GM18520 (cell line): ENCODE measurements at regions not wholly inside any gene's neighbourhood (a gene's known extent, or its start where the extent isn't known, plus 50 kb on each side); places are given as distances from the start of the nearest gene placed in this dataset.
"Not testable (repeated sequence)": the region's sequence is repeated elsewhere in the genome, so short reads cannot be mapped to it uniquely, and the experiment has no call there.

Source experiments
- ATAC-seq: cut with Tn5 transposase; IDR thresholded peaks from one replicate; pipeline ENCODE4 v1.9.1; 2021; ENCODE audit not compliant: unreplicated experiment

DNA sequence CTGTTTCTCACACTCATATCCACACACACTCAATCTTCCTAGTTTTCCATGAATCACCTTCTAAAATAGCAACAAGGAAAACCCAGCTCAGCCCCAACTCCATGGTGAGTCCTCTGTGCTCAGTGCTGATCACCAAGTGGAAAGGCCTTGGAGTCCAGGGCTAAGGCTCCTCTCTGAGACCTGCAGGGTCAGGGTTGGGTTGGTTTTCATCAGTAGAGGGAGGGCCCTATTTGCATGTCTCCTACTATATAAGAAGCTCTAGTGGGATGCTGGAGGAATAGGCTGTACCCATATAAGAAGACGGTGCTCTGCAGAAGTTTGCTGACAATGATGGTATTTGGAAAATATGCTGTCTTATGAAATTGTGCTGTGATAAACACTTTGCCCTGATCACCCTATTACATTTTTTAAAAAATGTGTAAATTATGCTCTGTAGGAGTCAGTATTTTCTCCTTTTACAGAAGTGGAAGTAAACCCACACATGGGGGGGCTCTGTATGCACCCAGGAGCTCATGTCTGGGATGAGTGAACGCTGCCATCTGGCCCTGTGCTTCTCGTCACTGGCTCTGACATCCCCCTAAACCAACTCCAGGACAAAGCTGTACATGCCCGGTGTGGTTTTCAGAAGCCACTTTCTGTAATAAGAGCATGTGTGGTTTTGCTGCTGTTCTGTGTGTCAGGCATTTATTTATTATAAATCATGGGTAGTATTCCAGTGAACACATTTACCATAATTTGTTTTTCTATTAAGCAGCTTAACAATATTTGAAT lies 536.3 kb downstream of the TMEM121 start:
- ATAC-seq: no peak

DNA sequence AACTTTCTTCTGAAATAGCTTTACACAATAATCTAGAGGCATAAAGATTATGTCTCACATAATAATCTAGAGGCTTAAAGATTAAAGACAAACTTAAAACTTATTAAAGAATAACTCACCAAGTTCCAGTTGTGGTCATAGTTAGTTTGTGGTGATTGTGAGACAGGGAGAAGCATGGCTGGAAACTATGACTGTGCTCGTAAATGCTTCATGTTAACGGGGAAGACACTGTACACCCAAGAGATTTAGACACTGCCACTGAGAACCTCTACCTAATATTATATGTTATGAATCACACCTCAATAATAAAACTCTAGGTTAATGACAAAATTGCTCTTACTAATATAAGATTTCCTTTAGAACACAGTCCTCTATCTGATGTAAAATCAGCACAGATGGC lies 541.6 kb downstream of the TMEM121 start:
- ATAC-seq: no peak

DNA sequence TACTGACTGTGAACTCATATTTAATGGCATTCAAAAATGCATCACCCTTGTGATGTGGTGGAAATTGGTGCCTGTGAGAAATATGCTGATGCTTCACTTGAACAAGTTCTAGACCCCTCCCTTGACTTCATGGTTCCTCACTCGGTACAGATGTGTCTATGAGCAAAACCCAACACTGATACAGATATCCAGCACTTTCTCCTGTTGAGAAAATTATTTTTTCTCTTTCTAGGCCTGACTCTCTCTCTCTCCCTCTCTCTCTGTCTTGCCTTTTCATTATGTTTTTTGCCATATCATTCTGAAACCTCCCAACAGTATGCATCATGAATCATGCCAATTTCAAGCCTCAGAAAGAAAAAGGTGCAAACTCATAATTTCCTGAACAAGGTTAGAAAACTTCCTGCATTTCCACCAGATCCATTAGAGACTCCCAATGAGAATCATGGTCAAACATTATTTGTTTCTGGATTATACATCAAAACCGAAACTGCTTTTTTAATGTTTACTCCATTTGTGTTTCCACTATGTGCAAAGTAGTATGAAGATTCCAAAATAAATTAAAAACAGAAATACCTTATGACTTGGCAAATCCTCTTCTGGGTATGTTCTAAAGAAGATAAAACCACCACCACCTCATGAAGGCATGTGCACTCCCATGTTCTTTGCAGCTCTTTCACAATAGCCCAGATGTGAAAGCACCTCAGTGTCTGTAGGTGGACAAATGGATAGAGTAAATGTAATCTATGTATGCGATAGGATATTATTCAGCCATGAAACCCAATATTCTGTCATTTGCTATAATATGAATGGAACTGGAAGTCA lies 543.6 kb downstream of the TMEM121 start:
- ATAC-seq: no peak

DNA sequence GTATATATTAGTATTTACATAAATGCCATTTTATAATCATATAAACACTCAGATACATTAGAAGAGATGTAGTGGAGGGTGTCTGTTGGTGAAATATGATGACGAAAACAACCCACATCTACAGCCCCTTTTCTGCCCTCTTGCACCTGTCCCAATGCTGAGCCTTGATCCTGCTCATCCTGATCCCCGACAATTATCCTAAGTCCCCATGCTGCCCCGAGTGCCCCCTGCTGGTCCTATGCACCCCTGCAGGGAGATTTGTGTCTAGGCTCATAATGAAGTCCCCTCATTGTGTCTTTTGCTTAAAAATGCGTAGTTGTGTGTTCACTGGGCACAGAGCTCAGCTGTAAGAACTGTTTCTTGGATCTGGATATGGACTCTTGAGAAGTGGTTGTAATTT lies 554.5 kb downstream of the TMEM121 start:
- no peak for ATAC-seq

DNA sequence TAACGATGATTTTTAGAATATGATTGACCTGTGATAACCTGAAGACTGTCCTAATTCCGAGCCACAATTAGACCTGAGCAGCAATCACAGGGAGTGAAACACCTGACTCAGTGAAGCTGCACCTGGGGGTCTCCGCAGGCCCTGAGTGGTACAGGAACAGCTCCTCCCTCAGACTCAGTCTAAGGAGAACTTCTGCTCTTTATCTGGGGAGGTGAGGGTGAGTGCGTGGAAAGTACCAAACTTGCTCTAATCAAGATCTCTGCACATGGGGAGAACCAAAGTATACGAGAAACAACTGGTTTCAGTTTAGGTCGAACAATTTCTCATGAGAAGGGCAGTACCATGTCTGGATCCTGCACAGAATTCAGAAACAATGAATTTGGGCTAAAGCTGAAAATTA lies 555.3 kb downstream of the TMEM121 start:
- ATAC-seq: not testable (repeated sequence)

DNA sequence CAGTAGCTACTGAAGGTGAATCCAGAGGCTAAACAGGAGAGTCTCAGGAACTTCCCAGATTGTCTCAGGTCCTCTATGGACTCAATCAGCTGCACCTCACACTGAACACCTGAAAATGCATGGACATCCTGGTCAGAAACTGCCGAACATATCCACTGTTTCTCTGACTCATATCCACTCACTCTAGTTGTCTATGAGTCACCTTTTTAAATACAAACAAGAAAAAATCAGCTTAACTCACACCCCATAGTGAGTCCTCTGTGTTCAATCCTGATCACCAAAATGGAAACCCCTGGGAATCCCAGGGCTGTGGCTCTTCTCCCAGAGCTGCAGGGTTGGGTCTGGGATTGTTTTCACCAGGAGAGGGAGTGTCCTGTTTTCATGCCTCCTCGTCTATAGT lies 556.7 kb downstream of the TMEM121 start:
- no peak for ATAC-seq

DNA sequence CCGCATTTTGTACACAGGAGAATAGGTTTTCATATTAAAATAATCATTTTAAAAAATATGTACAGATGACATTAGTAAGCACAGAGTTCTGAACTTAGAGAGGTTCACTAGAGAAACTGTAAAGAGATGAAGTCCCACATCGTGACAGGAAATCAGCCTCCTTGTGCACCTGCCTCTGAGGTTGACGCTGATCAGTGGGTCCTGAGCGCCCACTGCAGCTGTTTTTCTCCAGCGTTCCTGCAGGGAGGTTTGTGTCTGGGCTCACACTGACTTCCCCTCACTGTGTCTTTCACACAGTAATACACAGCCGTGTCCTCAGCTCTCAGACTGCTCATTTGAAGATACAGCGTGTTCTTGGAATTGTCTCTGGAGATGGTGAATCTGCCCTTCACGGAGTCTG lies 561.5 kb downstream of the TMEM121 start:
- ATAC-seq: no peak

DNA sequence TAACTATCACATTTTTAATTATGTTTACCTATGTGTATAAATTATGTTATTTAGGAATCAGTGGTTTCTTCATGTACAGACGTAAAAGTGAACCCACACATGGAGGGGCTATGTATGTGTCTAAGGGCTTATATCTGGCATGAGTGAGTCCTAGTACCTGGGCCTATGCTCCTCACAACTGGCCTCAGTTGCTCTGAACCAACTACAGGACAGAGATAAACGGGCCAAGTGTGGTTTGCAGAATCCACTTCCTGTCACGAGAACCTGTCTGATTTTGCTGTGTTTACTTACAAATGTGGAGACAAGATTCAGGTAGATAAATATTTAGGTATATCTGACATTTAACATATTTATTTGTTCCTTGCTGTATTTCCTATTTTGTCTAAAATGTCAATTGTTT lies 562.5 kb downstream of the TMEM121 start:
- ATAC-seq: not testable (repeated sequence)

DNA sequence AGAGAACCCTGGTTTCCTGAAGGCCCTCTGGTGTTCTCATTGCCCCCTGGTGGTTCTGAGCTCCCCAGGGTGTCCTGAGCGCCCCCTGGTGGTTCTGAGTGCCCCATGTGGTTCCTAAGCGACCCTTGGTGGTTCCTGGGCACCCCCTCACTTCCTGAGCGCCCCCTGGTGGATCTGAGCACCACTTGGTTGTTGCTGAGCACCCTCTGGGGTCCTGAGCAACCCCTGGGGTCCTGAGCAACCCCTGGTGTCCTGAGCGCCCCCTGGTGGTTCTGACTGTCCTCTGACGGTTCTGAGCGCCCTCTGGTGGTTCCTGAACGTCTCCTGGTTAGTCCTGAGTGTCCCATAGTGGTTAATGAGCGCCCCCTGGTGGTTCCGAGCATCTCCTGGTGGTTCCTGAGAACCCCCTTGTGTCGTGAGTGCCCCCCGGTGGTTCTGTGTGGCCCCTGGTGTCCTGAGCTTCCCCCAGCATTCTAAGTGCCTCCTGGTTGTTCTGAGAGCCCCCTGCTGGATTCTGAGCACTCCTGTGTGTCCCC lies 568.3 kb downstream of the TMEM121 start:
- ATAC-seq: no peak

DNA sequence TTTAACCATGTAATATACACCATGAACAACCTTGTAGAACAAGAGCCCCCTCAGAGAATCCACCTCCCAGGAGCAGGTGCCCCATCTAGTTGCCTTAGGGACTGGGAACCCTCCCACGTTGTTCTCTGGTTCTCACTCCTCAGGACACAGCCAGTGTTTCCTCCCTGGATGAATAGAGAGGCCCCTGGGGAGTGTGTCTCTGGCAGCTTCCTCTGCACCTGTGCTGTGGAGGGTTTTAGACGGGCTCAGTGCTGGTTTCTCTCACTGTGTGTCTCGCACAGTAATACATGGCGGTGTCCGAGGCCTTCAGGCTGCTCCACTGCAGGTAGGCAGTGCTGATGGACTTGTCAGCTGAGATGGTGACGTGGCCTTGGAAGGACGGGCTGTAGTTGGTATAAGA lies 581.3 kb downstream of the TMEM121 start:
- ATAC-seq: no peak

DNA sequence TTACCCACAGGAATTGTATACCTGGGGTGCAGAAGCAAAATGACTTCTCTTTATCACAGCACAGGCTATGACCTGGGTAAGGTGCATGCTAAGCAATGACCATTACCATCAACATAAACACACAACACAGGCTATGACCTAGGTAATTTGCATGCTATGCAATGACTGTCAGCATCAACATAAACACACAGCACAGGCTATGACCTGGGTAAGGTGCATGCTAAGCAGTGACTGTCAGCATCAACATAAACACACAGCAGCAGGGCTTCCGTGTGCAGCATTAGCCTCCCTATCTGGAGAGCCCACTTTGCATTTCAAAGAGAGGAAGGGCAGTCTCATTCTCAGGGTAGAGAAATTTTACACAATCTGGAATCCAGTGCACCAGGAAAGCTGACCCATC lies 583.0 kb downstream of the TMEM121 start:
- ATAC-seq: no peak

DNA sequence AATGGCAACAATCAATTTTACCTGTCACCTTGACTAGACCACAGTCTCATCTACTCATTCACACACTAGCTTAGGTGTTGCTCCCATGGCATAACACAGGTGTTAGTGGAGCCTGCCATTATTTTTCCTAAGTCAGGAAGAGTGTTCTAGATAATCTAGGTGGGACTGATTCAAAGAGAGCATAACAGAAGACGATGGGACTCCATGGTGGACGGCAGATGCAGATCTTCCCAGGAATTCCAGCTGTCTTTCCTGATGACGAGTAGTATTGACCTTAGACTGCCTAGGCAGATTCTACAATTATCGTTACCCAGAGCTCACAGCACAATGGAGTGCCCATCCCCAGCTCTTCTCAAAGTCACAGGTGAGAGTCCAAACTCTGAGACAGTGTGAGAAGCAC lies 589.0 kb downstream of the TMEM121 start:
- ATAC-seq: no peak

DNA sequence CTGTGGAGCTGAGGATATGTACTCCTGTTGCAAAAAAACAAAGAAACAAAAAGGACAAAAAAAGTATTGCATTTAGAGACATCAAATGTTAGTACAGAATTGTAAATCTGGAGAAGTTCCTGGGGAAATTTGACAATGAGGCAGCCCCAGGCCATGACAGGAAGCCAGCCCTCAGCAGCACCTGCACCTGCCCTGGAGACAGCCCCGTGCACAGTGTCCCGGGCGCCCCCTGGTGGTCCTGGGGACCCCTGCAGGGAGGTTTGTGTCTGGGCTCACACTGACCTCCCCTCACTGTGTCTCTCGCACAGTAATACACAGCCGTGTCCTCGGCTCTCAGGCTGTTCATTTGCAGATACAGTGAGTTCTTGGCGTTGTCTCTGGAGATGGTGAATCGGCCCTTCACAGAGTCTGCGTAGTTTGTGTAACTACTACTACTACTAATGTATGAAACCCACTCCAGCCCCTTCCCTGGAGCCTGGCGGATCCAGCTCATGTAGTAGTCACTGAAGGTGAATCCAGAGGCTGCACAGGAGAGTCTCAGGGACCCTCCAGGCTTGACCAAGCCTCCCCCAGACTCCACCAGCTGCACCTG lies 590.1 kb downstream of the TMEM121 start:
- not testable (repeated sequence) for ATAC-seq

DNA sequence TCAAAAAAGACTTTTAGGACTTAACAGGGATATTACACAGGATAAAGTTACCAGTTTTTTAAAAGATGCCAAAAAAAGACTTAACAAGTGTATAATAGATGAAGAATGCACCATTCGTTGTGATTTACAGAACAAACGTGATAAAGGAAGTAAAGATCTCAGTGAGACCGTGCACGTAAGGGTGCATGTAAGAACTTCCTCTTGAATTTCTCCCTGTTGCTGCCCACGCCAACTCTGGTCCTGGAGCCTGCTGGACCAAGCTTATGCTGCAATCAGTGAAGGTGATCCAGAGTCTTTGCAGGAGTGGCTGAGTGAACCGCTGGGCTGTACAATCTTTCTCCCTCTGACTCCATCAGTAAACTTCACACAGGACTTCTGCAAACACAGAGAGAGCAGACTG lies 593.7 kb downstream of the TMEM121 start:
- ATAC-seq: no peak

DNA sequence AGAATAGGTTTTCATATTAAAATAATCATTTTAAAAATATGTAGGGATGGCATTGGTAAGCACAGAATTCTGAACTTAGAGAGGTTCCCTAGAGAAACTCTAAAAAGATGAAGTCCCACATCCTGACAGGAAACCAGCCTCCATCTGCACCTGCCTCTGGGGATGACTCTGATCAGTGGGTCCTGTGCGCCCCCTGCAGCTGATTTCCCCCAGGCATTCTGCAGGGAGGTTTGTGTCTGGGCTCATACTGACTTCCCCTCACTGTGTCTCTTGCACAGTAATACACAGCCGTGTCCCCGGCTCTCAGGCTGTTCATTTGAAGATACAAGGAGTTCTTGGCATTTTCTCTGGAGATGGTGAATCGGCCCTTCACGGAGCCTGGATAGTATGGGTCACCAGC lies 602.9 kb downstream of the TMEM121 start:
- no peak for ATAC-seq

DNA sequence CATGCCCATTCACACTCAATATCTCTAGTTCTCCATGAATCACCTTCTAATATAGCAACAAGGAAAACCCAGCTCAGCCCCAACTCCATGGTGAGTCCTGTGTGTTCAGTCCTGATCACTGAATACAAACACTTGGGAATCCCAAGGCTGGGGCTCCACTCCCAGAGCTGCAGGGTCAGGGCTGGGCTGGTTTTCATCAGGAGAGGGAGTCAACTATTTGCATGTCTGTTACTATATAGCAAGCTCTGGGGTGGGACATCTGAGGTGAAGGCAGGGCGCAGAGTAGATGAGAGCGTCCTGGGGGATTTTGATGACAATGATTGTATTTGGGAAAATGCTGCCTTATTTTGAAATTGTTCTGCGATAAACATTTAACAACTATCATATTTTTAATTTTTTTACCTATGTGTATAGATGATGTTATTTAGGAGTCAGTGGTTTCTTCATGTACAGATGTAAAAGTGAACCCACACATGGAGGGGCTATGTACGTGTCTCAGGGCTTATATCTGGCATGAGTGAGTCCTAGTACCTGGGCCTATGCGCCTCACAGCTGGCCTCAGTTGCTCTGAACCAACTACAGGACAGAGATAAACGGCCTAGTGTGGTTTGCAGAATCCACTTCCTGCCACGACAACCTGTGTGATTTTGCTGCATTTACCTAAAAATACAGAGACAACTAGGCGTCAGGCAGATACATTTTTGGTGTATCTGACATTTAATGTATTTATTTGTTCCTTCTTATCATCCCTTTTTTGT lies 603.7 kb downstream of the TMEM121 start:
- not testable (repeated sequence) for ATAC-seq

DNA sequence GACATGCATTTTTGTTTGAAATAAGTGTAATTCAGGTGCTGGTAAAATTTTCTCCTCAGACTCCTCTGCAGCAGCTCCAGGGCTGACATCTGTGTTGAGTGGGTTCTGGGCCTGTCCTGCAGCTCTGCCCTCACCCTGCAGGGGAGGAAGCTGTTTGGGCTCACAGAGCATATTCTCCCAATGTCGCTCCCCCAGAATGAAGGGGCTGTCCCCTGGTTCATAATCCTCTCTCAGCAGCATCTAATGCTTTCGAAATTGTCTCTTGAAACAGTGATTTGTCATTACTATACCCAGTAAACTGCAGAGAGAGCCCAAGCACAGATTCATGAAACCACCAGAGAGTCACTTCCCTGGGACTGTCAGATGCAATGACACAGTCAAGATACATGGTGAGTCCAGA lies 606.7 kb downstream of the TMEM121 start:
- ATAC-seq: not testable (repeated sequence)

DNA sequence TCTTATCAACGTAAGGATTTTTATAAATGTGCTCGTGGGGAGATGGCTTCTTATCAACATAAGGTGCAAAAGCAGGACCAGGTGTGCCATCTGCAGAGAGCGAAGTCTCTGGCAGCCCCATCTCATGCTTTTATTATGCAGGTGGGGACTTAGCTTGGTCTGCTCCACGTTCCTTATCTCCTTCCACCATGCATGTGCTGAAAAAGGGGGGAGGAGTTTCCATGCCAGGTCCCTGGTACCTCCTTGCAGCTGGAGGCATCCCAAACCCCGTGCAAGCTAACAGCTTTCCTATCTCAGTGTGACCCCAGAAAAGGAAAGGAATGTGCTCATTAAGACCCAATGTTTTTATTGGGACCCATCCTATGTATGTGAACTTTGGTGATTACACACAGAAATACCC lies 608.5 kb downstream of the TMEM121 start:
- no peak for ATAC-seq

DNA sequence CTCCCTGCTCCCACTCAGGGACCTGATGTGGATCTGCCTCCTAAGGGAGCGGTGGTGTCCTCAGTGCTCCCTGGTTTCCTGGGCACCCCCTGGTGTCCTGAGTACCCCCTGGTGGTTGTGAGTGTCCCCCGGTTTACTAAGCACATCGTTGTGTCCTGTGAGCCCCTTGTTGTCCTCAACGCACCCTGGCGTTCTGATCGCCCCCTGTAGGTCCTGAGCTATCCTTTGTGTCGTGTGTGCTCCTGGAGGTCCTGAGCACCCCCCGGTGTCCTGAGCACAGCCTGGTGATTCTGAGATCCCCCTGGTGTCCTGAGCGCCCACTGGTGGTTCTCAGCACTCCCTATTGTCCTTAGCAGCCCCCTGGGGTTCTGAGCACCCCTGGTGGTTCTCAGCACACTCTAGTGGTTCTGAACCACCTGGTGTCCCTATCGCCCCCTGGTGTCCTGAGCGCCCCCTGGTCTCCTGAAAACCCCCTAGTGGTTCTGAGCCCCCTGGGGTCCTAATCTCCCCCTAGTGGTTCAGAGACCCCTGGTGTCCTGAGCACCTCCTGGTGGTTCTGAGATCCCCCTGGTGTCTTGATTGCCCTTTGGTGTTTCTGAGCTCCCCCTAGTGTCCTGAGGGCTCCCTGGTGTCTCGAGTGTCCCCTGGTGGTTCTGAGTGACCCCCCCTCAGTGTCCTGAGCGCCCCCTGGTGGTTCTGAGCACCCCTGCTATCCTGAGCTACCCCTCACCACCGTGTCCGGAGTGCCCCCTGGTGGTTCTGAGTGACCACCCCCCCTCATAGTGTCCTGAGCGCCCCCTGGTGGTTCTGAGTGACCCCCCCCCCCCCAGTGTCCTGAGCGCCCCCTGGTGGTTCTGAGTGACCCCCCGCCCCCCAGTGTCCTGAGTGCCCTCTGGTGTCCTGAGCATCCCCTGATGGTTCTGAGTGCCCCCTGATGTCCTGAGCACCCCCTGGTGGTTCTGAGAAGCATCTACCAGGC lies 615.1 kb downstream of the TMEM121 start:
- no peak for ATAC-seq

DNA sequence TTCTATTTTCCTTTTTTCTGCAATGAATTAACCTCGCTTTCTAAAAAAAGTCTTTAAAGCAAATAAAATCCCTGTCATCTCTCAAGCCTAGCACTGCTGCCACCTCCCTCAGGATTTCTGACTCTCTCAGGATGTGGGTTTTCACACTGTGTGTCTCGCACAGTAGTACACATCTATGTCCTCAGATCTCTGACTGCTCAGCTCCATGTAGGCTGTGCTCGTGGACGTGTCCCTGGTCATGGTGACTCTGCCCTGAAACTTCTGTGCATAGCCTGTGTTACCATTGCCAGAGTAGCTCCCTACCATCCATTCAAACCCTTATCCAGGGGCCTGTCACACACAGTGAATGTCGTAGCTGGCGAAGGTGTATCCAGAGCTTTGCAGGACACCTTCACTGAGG lies 619.3 kb downstream of the TMEM121 start:
- ATAC-seq: not testable (repeated sequence)
